ENCODE measurements at regions not wholly inside any gene's neighbourhood (a gene's known extent, or its start where the extent isn't known, plus 50 kb on each side); places are given as distances from the start of the nearest gene placed in this dataset.

- TF ChIP-seq CTCF (conservative IDR thresholded peaks at IDR 0.05; ENCODE audit: low read depth, low read length) (no peak), EZH2 (IDR thresholded peaks at IDR 0.05; ENCODE audit: low read length, unreplicated experiment) (no peak)
These were observed 312.2 kb downstream of the BTBD3 start for GRCh38 chr20:12229891-12230290.

All from PC-3 (cell line).